HepG2 (cell line): ENCODE measurements at regions not wholly inside any gene's neighbourhood (a gene's known extent, or its start where the extent isn't known, plus 50 kb on each side); places are given as distances from the start of the nearest gene placed in this dataset.

Experiments
- ATAC-seq: fragments of 200-7000 bp; cut with Tn5 transposase; 3 replicates; pipeline ENCODE4 v1.9.1; 2020; ENCODE audit warnings: mild to moderate bottlenecking, moderate library complexity
- BruUV-seq: library from RNA; stranded (reverse); fragments of 400-500 nt; replicated peaks from 2 replicates; lab custom pipeline; 2021; lab: Mats Ljungman, UMichigan
- CTCF ChIA-PET: fragments of 300-600 bp; formaldehyde crosslinking; extraction: SDS; loops from one replicate; lab custom pipeline; 2021; ENCODE audit warnings: low total read pairs, inconsistent platforms, low intra/inter-chr PET ratio; lab: Yijun Ruan, JAX
- POLR2A ChIA-PET: fragments of 350-600 bp; sonication (Branson Sonifier 250); formaldehyde crosslinking; loops from one replicate; lab custom pipeline; 2020; ENCODE audit warnings: antibody characterized with exemption, inconsistent platforms; lab: Yijun Ruan, JAX
- DNase-seq: peaks from one replicate; pipeline ENCODE4 v3.0.0-alpha.2; 2015; ENCODE audit warnings: low spot score
- FAIRE-seq: peaks from 3 replicates; lab custom pipeline; 2011; peaks lifted over from hg19 to GRCh38; lab: Jason Lieb, UNC
- H2AFZ ChIP-seq: one replicate; pipeline ENCODE4 v1.6.1; 2011; ENCODE audit warnings: low read length, inconsistent platforms
- H3K27ac ChIP-seq: fragments of 300-600 bp; 3 replicates; pipeline ENCODE4 v1.8.0; 2011; ENCODE audit warnings: mixed run types, mild to moderate bottlenecking, mixed read lengths, low read length, inconsistent platforms; ENCODE audit not compliant: insufficient read depth; ENCODE audit errors: extremely low read length
- H3K27me3 ChIP-seq, 2 experiments: fragments of 200-600 bp in 1 of 2; 2 replicates in 1 of 2; 3 replicates in 1 of 2; pipeline versions ENCODE4 v1.6.0 to v1.8.0; 2011; ENCODE audit warnings: low read length in 2 of 2, mild to moderate bottlenecking in 2 of 2, moderate library complexity in 2 of 2, inconsistent platforms in 1 of 2; ENCODE audit not compliant: insufficient read depth in 2 of 2, control insufficient read depth in 1 of 2
- H3K36me3 ChIP-seq, 2 experiments: fragments of 200-600 bp in 1 of 2; replicated peaks in 1 of 2; 2 replicates in 1 of 2; 3 replicates in 1 of 2; pipeline versions ENCODE4 v1.5.1 to v1.8.0; 2011; ENCODE audit warnings: low read length in 2 of 2, inconsistent platforms in 1 of 2; ENCODE audit not compliant: insufficient read depth in 2 of 2, control insufficient read depth in 1 of 2
- H3K4me1 ChIP-seq: 2 replicates; pipeline ENCODE4 v1.5.1; 2012; ENCODE audit warnings: low read length, inconsistent platforms; ENCODE audit not compliant: insufficient read depth
- H3K4me2 ChIP-seq: 2 replicates; pipeline ENCODE4 v1.6.0; 2011; ENCODE audit warnings: low read depth, low read length, inconsistent platforms
- H3K4me3 ChIP-seq, 3 experiments: fragments of 200-600 bp in 1 of 3; sonication (generic), shearing (Covaris generic) in 1 of 3; replicated peaks in 1 of 3; 2 replicates each; pipeline ENCODE4 v1.5.1; 2011 to 2016; ENCODE audit warnings: low read length in 3 of 3, inconsistent platforms in 2 of 3, low read depth in 2 of 3, mild to moderate bottlenecking in 2 of 3, control low read depth in 1 of 3, mixed read lengths in 1 of 3; ENCODE audit not compliant: insufficient read depth in 1 of 3
- H3K79me2 ChIP-seq: one replicate; pipeline ENCODE4 v1.6.1; 2011; ENCODE audit warnings: low read length, inconsistent platforms; ENCODE audit not compliant: insufficient read depth
- H3K9ac ChIP-seq: 2 replicates; pipeline ENCODE4 v1.6.0; 2011; ENCODE audit warnings: mild to moderate bottlenecking, low read depth, low read length, inconsistent platforms; ENCODE audit not compliant: insufficient read depth
- H3K9me3 ChIP-seq: 2 replicates; pipeline ENCODE4 v1.5.1; 2012; ENCODE audit warnings: mild to moderate bottlenecking, low read length
- H4K20me1 ChIP-seq: 2 replicates; pipeline ENCODE4 v1.6.0; 2011; ENCODE audit warnings: inconsistent platforms, mild to moderate bottlenecking, low read length, moderate library complexity; ENCODE audit not compliant: insufficient read depth
- DNMT3B ChIP-seq: conservative IDR thresholded peaks from 2 replicates; pipeline ENCODE4 v1.6.1; 2016; ENCODE audit warnings: missing biosample characterization, control low read depth
- HOXA3 ChIP-seq: sonication (generic); formaldehyde crosslinking; IDR thresholded peaks from 2 replicates; pipeline ENCODE4 v1.5.0; 2020; ENCODE audit warnings: missing genetic modification reagents
- NFKB2 ChIP-seq: sonication (generic); formaldehyde crosslinking; IDR thresholded peaks from 2 replicates; pipeline ENCODE4 v1.4.0; 2020; ENCODE audit warnings: missing genetic modification reagents, borderline replicate concordance
- ZNF160 ChIP-seq: sonication (generic); formaldehyde crosslinking; IDR thresholded peaks from 2 replicates; pipeline ENCODE4 v1.8.0; 2022; ENCODE audit warnings: mild to moderate bottlenecking, inconsistent platforms, missing genetic modification reagents
- ZNF205 ChIP-seq: IDR thresholded peaks from 2 replicates; pipeline ENCODE4 v1.6.1; 2018; ENCODE audit warnings: missing biosample characterization, missing genetic modification reagents
- ZNF354B ChIP-seq: sonication (generic); formaldehyde crosslinking; IDR thresholded peaks from 2 replicates; pipeline ENCODE4 v1.8.0; 2022; ENCODE audit warnings: mild to moderate bottlenecking, missing genetic modification reagents
- ZNF607 ChIP-seq: sonication (generic); formaldehyde crosslinking; IDR thresholded peaks from 2 replicates; pipeline ENCODE4 v1.5.1; 2020; ENCODE audit warnings: missing genetic modification reagents, mild to moderate bottlenecking, borderline replicate concordance
- ZNF652 ChIP-seq: IDR thresholded peaks from 2 replicates; pipeline ENCODE4 v1.6.1; 2016; ENCODE audit warnings: low read depth, borderline replicate concordance
- ZNF687 ChIP-seq: sonication (generic); formaldehyde crosslinking; IDR thresholded peaks from 2 replicates; pipeline ENCODE4 v1.5.1; 2020; ENCODE audit warnings: mild to moderate bottlenecking, missing genetic modification reagents, moderate library complexity
- ZNF878 ChIP-seq: sonication (generic); formaldehyde crosslinking; IDR thresholded peaks from 2 replicates; pipeline ENCODE4 v1.8.1; 2023; ENCODE audit warnings: mild to moderate bottlenecking, missing genetic modification reagents, moderate library complexity
- WGBS: methylation state at CpG from one replicate; pipeline ENCODE4 v1.1.6; 2017; ENCODE audit warnings: low lambda C conversion rate; 5-methylcytosine and 5-hydroxymethylcytosine counted together
- in situ Hi-C: cut with HindIII; loops from 2 replicates; pipeline ENCODE4 v1.10.0; 2017; ENCODE audit warnings: low pct_unique_long_range_greater_than_20kb; ENCODE audit not compliant: extremely low pct_ligation_motif_present
- intact Hi-C: fragments of 100-400 bp; cut with micrococcal nuclease; formaldehyde crosslinking; loops from one replicate; pipeline ENCODE4 v1.10.0; 2022; ENCODE audit not compliant: unreplicated experiment
- TF ChIP-seq, protein P1 (sequence below): sonication (generic); formaldehyde crosslinking; IDR thresholded peaks from 2 replicates; pipeline ENCODE4 v1.4.0; 2020; ENCODE audit warnings: missing genetic modification reagents
- TF ChIP-seq, protein P2 (sequence below): conservative IDR thresholded peaks from 2 replicates; pipeline ENCODE4 v1.6.1; 2018; ENCODE audit warnings: missing genetic modification reagents

DNA sequence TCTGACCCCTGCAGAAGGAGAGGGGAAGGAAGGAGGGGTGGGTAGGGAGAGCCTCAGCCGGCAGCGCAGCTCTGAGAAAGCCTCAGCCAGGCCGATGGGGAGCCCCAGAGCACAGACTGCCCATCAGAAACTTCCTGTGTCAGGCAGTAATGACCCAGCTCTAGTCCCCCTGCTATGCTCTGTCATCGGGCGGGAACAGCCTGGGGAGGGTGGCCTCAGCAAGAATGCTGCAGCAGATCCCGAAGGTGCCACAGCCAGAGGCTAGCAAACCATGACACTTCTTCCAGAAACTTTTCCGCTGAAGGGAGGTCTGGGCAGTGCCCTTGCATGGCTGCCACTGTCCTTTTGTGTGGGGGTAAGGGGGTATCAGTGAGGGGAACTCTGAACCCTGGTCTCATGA lies 279.0 kb downstream of the BCOR start (continued):
- TF ChIP-seq, protein P1, sequence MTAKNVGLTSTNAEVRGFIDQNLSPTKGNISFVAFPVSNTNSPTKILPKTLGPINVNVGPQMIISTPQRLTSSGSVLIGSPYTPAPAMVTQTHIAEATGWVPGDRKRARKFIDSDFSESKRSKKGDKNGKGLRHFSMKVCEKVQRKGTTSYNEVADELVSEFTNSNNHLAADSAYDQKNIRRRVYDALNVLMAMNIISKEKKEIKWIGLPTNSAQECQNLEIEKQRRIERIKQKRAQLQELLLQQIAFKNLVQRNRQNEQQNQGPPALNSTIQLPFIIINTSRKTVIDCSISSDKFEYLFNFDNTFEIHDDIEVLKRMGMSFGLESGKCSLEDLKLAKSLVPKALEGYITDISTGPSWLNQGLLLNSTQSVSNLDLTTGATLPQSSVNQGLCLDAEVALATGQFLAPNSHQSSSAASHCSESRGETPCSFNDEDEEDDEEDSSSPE (CRISPR knock-in tag), result no peak
- TF ChIP-seq ZNF354B (CRISPR knock-in tag) (no peak), ZNF607 (no peak)

DNA sequence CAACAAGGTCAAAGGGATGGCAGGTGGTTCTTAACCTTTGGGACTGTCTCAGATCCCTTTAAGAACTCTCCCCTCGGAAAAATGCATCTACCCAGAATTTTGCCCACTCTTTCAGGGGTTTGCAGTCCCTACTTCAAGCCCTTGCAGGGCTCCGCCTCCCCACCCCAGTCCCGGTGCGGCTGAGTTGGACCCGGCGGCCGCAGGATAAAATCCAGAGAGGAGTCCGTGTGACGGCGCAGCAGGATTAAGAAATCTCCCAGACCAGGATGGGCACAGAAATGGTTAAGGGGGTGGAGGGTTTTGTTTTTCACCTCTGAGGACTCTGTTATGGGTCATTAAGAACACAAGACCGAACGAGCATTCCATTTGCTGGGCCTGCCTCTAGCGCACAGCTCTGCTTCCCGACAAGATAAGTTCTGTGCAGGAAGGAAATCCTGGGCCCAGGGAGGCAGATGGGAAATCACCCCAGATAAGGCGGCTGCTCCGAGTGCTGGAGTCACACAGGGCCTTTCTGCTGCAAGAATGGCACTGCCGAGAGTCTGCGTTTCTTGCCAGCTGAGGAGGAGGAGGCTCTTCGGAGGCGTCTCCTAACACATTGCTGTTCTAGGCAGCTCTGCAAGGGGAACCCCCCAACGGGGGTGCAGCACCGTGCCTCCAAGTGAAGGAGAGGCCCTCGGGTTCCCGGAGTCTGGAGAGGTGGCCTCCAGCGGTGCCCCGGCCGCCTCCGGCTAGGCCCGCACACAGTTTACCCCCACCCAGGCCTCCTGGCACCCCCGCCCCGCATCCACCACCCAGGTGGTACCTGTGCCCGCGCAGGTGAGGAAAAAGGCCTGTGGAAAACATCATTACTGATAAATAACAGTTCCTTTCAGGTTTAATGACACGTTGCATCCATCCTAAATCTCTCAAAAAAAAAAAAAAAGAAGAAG lies 277.6 kb downstream of the BCOR start:
- no peak for FAIRE-seq
- Histone ChIP-seq H3K36me3 (no peaks in the 10 kb centered on the region), H3K9me3 (no peaks in the 10 kb centered on the region), H3K9ac (no peak overlapping the region), H4K20me1 (no peaks in the 10 kb centered on the region), H3K4me3 (no peak overlapping the region), H3K27me3 (peaks cover 0 to 2% of the 10 kb centered on the region in 2 experiments; a peak in 2 of 5 replicates), H2AFZ (no peak overlapping the region), H3K27ac (no peak overlapping the region), H3K4me1 (peaks cover 11% of the 10 kb centered on the region; the same call in 1 of the 2 replicates), H3K4me2 (no peak overlapping the region), H3K79me2 (no peaks in the 10 kb centered on the region)
- in situ Hi-C loops, result no loop called here
- intact Hi-C loops, result no loop called here
- CTCF ChIA-PET, result no interaction called here
- POLR2A ChIA-PET, result no interaction called here
- no peak for DNase-seq
- ATAC-seq, result no peak
- 60% methylated on average over 17 of the region's 34 CpGs for WGBS
- no TSS peak for BruUV-seq
- TF ChIP-seq, protein P2, sequence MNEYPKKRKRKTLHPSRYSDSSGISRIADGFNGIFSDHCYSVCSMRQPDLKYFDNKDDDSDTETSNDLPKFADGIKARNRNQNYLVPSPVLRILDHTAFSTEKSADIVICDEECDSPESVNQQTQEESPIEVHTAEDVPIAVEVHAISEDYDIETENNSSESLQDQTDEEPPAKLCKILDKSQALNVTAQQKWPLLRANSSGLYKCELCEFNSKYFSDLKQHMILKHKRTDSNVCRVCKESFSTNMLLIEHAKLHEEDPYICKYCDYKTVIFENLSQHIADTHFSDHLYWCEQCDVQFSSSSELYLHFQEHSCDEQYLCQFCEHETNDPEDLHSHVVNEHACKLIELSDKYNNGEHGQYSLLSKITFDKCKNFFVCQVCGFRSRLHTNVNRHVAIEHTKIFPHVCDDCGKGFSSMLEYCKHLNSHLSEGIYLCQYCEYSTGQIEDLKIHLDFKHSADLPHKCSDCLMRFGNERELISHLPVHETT (CRISPR knock-in tag), result no peak
- no peak for TF ChIP-seq DNMT3B (CRISPR knock-in tag)
- no peak for TF ChIP-seq HOXA3 (CRISPR knock-in tag)
- no peak for TF ChIP-seq ZNF878
- TF ChIP-seq ZNF687, result no peak
- TF ChIP-seq NFKB2 (CRISPR knock-in tag), result no peak
- TF ChIP-seq ZNF160, result no peak
- TF ChIP-seq ZNF205, result no peak
- TF ChIP-seq ZNF652, result no peak
